ENCODE measurements at regions not wholly inside any gene's neighbourhood (a gene's known extent, or its start where the extent isn't known, plus 50 kb on each side); places are given as distances from the start of the nearest gene placed in this dataset.

GRCh38 chr13:52931539-52932431 is 83.3 kb upstream of the PCDH8 start:
- no peak for TF ChIP-seq CTCF (IDR thresholded peaks at IDR 0.05)
- no peak for DNase-seq
- H3K4me3 ChIP-seq, result no peak overlapping the region
- no peak for ATAC-seq
- H3K27ac ChIP-seq, result no peak overlapping the region
- H3K4me1 ChIP-seq, result no peaks in the 10 kb centered on the region
- H3K36me3 ChIP-seq, result no peaks in the 10 kb centered on the region
- no peaks in the 10 kb centered on the region for H3K9me3 ChIP-seq
- intact Hi-C loops (cut with DNase I), result no loop called here
- no peaks in the 10 kb centered on the region for H3K27me3 ChIP-seq (ENCODE audit: low read depth)

GRCh38 chr13:52931131-52931530 is 82.7 kb upstream of the PCDH8 start:
- DNase-seq (no peak), ATAC-seq (no peak)
- no peaks in the 10 kb centered on the region for H3K36me3 ChIP-seq
- no peak overlapping the region for H3K4me3 ChIP-seq
- intact Hi-C loops (cut with DNase I), result no loop called here
- no peaks in the 10 kb centered on the region for H3K4me1 ChIP-seq
- H3K9me3 ChIP-seq, result no peaks in the 10 kb centered on the region
- no peak overlapping the region for H3K27ac ChIP-seq
- no peak for TF ChIP-seq CTCF (IDR thresholded peaks at IDR 0.05)
- no peaks in the 10 kb centered on the region for H3K27me3 ChIP-seq (ENCODE audit: low read depth)

- Histone ChIP-seq H3K4me1 (no peaks in the 10 kb centered on the region), H3K9me3 (no peaks in the 10 kb centered on the region), H3K36me3 (no peaks in the 10 kb centered on the region), H3K27ac (no peak overlapping the region), H3K4me3 (no peak overlapping the region), H3K27me3 (ENCODE audit: low read depth) (no peaks in the 10 kb centered on the region)
- intact Hi-C loops (cut with DNase I), result no loop called here
- ATAC-seq (no peak), DNase-seq (no peak)
- TF ChIP-seq CTCF (IDR thresholded peaks at IDR 0.05), result no peak
Observed at GRCh38 chr13:52929846-52930245, 81.4 kb upstream of the PCDH8 start.

GRCh38 chr13:52926971-52927370 is 78.5 kb upstream of the PCDH8 start:
- TF ChIP-seq CTCF (IDR thresholded peaks at IDR 0.05), result no peak

GRCh38 chr13:52925775-52926285 is 77.4 kb upstream of the PCDH8 start:
- Histone ChIP-seq H3K27me3 (ENCODE audit: low read depth) (no peaks in the 10 kb centered on the region), H3K4me1 (no peaks in the 10 kb centered on the region), H3K9me3 (no peaks in the 10 kb centered on the region), H3K36me3 (no peaks in the 10 kb centered on the region), H3K27ac (no peak overlapping the region), H3K4me3 (no peak overlapping the region)
- DNase-seq (no peak), ATAC-seq (no peak)
- intact Hi-C loops (cut with DNase I), result no loop called here
- TF ChIP-seq CTCF (IDR thresholded peaks at IDR 0.05), result no peak

More at GRCh38 chr13:52926971-52927370, 78.5 kb upstream of the PCDH8 start:
- no peak overlapping the region for H3K27ac ChIP-seq
- H3K4me3 ChIP-seq, result no peak overlapping the region
- no peaks in the 10 kb centered on the region for H3K4me1 ChIP-seq
- DNase-seq, result no peak
- intact Hi-C loops (cut with DNase I), result no loop called here
- no peak for ATAC-seq
- no peaks in the 10 kb centered on the region for H3K36me3 ChIP-seq
- no peaks in the 10 kb centered on the region for H3K9me3 ChIP-seq
- H3K27me3 ChIP-seq (ENCODE audit: low read depth), result no peaks in the 10 kb centered on the region
